ENCODE measurements at regions not wholly inside any gene's neighbourhood (a gene's known extent, or its start where the extent isn't known, plus 50 kb on each side); places are given as distances from the start of the nearest gene placed in this dataset.
A peak's percentile ranks its signal among the peaks of the same experiment; 100 is the strongest.
"Not testable (repeated sequence)": the region's sequence is repeated elsewhere in the genome, so short reads cannot be mapped to it uniquely, and the experiment has no call there.

- H3K4me3 ChIP-seq; ATAC-seq; H3K36me3 ChIP-seq (ENCODE audit: low read depth); H3K9me3 ChIP-seq; H3K4me1 ChIP-seq (ENCODE audit: low read depth); intact Hi-C loops (cut with DNase I, micrococcal nuclease); DNase-seq: not testable (repeated sequence)
Observed at GRCh38 chr16:21350851-21351250, 72.8 kb upstream of the CRYM start.

DNA sequence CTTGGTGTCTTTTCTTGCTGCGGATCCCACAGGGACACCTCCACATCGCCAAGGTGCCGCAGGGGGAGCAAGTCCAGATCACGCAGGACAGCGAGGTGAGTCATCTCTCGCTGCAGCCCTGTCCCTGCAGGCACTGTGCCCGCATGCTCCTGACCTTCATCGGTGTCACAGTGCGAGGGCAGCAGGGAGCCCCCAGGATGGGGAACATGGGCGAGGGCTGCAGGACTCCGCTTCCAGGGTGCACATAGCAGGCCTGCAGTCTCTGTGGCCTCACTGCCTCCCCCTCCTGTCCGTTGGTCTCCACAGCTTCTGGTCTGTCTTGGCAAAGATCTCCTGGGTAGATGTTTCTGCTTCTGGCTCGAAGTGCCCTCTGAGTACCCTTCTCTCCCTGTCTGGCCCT, 71.2 kb upstream of the CRYM start:
- DNase-seq; H3K4me3 ChIP-seq; H3K4me1 ChIP-seq (ENCODE audit: low read depth); H3K36me3 ChIP-seq (ENCODE audit: low read depth); H3K9me3 ChIP-seq; ATAC-seq; intact Hi-C loops (cut with DNase I, micrococcal nuclease): not testable (repeated sequence)

DNA sequence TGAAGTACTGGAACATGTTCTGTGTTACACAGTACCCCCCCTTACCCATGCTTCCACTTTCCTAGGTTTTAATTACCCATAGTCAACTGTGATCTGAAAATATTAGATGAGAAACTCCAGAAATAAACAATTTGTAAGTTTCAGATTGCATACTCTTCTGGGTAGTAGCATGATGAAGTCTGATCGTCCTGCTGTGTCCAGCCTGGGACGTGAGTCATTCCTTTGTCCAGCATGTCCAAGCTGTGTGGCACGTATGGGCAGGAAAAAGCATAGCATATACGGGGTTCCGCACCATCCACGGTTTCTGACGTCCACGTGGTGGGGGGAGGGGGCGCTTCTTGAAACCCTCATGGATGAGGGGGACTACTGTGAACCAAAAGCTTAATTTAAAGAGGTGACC, 70.7 kb upstream of the CRYM start:
- H3K4me3 ChIP-seq; H3K36me3 ChIP-seq (ENCODE audit: low read depth); H3K9me3 ChIP-seq; intact Hi-C loops (cut with DNase I, micrococcal nuclease); H3K4me1 ChIP-seq (ENCODE audit: low read depth); DNase-seq; ATAC-seq: not testable (repeated sequence)

GRCh38 chr16:21347538-21347937, 69.4 kb upstream of the CRYM start:
- intact Hi-C loops (cut with DNase I, micrococcal nuclease); H3K4me3 ChIP-seq; H3K9me3 ChIP-seq; H3K4me1 ChIP-seq (ENCODE audit: low read depth); DNase-seq; ATAC-seq; H3K36me3 ChIP-seq (ENCODE audit: low read depth): not testable (repeated sequence)

- H3K4me1 ChIP-seq (ENCODE audit: low read depth); intact Hi-C loops (cut with DNase I, micrococcal nuclease); H3K4me3 ChIP-seq; DNase-seq; ATAC-seq; H3K9me3 ChIP-seq; H3K36me3 ChIP-seq (ENCODE audit: low read depth): not testable (repeated sequence)
Observed at GRCh38 chr16:21346756-21347491, 68.8 kb upstream of the CRYM start.

DNA sequence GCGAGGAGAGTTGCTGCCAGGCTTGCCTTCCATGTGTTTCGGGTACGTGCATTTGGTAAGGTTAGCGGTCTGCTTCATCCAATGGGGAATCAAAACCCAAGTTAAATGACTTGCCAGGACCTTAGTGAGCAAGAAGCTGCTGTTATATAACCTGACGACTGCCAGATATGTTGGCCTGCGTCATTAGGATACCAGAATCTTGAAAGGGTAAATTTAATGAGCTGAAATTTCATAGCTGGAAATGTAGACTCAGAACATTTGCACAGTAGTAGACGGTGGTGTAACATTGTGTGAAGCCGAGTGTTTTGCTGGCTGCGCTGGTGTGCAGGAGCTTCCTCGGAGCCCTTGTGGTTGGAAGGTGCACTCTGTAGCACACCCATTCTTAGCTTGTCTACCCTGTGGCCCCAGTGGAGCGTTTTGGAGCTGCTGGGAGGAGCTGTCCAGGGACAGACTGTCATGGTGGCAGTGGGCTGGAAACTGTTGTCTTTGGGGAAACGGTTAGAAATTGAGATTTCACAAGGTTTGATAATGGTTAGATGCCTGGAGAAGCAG, 66.3 kb upstream of the CRYM start:
- H3K4me1 ChIP-seq (ENCODE audit: low read depth); H3K36me3 ChIP-seq (ENCODE audit: low read depth); H3K4me3 ChIP-seq; DNase-seq; ATAC-seq; intact Hi-C loops (cut with DNase I, micrococcal nuclease); H3K9me3 ChIP-seq: not testable (repeated sequence)

DNA sequence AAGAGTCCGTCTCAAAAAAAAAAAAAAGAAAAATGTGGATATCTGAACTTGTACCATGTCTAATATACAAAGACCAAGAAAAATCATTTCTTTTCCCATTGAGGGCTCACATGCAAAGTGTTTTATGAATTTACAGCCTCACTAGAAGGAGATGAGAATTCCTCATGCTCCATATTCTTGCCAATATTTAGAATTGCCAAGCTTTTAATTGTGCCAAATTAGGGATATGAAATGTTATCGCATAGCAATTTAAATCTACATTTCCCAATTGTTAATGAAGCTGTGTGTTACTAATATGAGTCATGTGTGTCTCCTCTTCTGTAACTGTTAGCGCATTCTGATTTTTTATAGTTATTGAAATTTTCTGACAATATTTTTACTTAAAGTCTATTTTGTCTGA, 63.0 kb upstream of the CRYM start:
- TF ChIP-seq CTCF (IDR thresholded peaks at IDR 0.05), result no peak
- no peaks in the 10 kb centered on the region for H3K4me1 ChIP-seq (ENCODE audit: low read depth)
- no peak overlapping the region for H3K4me3 ChIP-seq
- DNase-seq (no peak), ATAC-seq (no peak)
- no peaks in the 10 kb centered on the region for H3K36me3 ChIP-seq (ENCODE audit: low read depth)
- no peaks in the 10 kb centered on the region for H3K9me3 ChIP-seq
- intact Hi-C loops (cut with DNase I, micrococcal nuclease), result no loop called here

DNA sequence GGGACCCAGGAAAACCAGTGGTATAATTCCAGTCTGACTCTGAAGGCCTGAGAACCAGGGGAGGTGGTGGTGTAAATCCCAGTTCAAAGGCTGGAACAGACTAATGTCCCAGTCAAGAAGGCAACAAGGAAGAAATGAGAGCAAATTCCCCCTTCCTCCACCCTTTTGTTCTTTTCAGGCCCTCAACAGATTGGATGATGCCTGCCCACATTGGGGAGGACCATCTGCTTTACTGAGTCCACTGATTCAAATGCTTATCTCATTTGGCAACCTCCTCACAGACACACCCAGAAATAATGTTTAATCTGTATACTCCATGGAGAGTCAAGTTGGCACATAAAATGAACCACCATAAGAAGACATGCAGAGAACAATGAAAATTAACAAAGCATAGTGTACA, 61.9 kb upstream of the CRYM start:
- Histone ChIP-seq H3K4me3 (no peak overlapping the region), H3K9me3 (no peaks in the 10 kb centered on the region), H3K4me1 (ENCODE audit: low read depth) (no peaks in the 10 kb centered on the region), H3K36me3 (ENCODE audit: low read depth) (no peaks in the 10 kb centered on the region)
- ATAC-seq (peak; percentile 92), DNase-seq (peak in 1 of 3 donors; percentile 78)
- no peak for TF ChIP-seq CTCF (IDR thresholded peaks at IDR 0.05)
- intact Hi-C loops (cut with DNase I, micrococcal nuclease), result no loop called here

GRCh38 chr16:21339269-21339641, 61.2 kb upstream of the CRYM start:
- ATAC-seq (no peak), DNase-seq (no peak)
- intact Hi-C loops (cut with DNase I, micrococcal nuclease), result no loop called here
- no peaks in the 10 kb centered on the region for H3K9me3 ChIP-seq
- no peak for TF ChIP-seq CTCF (IDR thresholded peaks at IDR 0.05)
- H3K36me3 ChIP-seq (ENCODE audit: low read depth), result no peaks in the 10 kb centered on the region
- no peaks in the 10 kb centered on the region for H3K4me1 ChIP-seq (ENCODE audit: low read depth)
- no peak overlapping the region for H3K4me3 ChIP-seq
